PC-3 (cell line): ENCODE measurements at regions not wholly inside any gene's neighbourhood (a gene's known extent, or its start where the extent isn't known, plus 50 kb on each side); places are given as distances from the start of the nearest gene placed in this dataset.

Experiments
- ATAC-seq: fragments of 200-7000 bp; cut with Tn5 transposase; 2 replicates; pipeline ENCODE4 v1.9.1; 2020; ENCODE audit warnings: mild to moderate bottlenecking, moderate library complexity
- BruUV-seq: library from RNA; stranded (reverse); fragments of 400-500 nt; replicated peaks from 2 replicates; lab custom pipeline; 2021; lab: Mats Ljungman, UMichigan
- CTCF ChIA-PET: fragments of 300-600 bp; sonication (Branson Sonifier 250); formaldehyde crosslinking; loops from one replicate; lab custom pipeline; 2022; ENCODE audit warnings: antibody characterized with exemption; lab: Charles Lee
- POLR2A ChIA-PET: fragments of 300-600 bp; sonication (Branson Sonifier 250); formaldehyde crosslinking; loops from one replicate; lab custom pipeline; 2022; ENCODE audit warnings: antibody characterized with exemption; ENCODE audit not compliant: unreplicated experiment; lab: Charles Lee
- DNase-seq: peaks from one replicate; pipeline ENCODE4 v3.0.0-alpha.2; 2015
- H2AFZ ChIP-seq: fragments of 300-600 bp; sonication (generic); 2 replicates; pipeline ENCODE4 v1.6.0; 2016; ENCODE audit warnings: antibody characterized with exemption, low read length
- H3F3A ChIP-seq: fragments of 300-600 bp; sonication (generic); one replicate; pipeline ENCODE4 v1.6.0; 2017; ENCODE audit warnings: antibody characterized with exemption, low read length, control low read depth, mild to moderate bottlenecking; ENCODE audit not compliant: unreplicated experiment
- H3K27ac ChIP-seq: fragments of 300-600 bp; sonication (generic); 2 replicates; pipeline ENCODE4 v1.5.1; 2016; ENCODE audit warnings: mild to moderate bottlenecking, low read length
- H3K27me3 ChIP-seq: fragments of 300-600 bp; sonication (generic); 2 replicates; pipeline ENCODE4 v1.6.1; 2016; ENCODE audit warnings: low read length, mixed read lengths
- H3K36me3 ChIP-seq: fragments of 300-600 bp; sonication (generic); 2 replicates; pipeline ENCODE4 v1.6.1; 2016; ENCODE audit warnings: low read depth, mixed run types, low read length, mixed read lengths
- H3K4me1 ChIP-seq: fragments of 300-600 bp; sonication (generic); 2 replicates; pipeline ENCODE4 v1.5.1; 2016; ENCODE audit warnings: low read length; ENCODE audit not compliant: insufficient read depth
- H3K4me2 ChIP-seq: fragments of 300-600 bp; sonication (generic); 2 replicates; pipeline ENCODE4 v1.6.0; 2016; ENCODE audit warnings: low read length
- H3K4me3 ChIP-seq: fragments of 300-600 bp; sonication (generic); 2 replicates; pipeline ENCODE4 v1.5.1; 2016; ENCODE audit warnings: mild to moderate bottlenecking, low read length, mixed read lengths
- H3K79me2 ChIP-seq: fragments of 300-600 bp; sonication (generic); 2 replicates; pipeline ENCODE4 v1.6.1; 2017; ENCODE audit warnings: low read length, mixed read lengths
- H3K9ac ChIP-seq: fragments of 300-600 bp; sonication (generic); 2 replicates; pipeline ENCODE4 v1.6.0; 2016; ENCODE audit warnings: mild to moderate bottlenecking, low read length
- H3K9me2 ChIP-seq: fragments of 300-600 bp; sonication (generic); replicated peaks from 2 replicates; pipeline ENCODE4 v1.6.1; 2016; ENCODE audit warnings: mixed run types, low read length, mixed read lengths
- H3K9me3 ChIP-seq: fragments of 300-600 bp; sonication (generic); 2 replicates; pipeline ENCODE4 v1.6.1; 2016; ENCODE audit warnings: low read length, mixed read lengths
- H4K20me1 ChIP-seq: fragments of 300-600 bp; sonication (generic); 2 replicates; pipeline ENCODE4 v1.6.1; 2016; ENCODE audit warnings: low read length, mixed read lengths
- EZH2 ChIP-seq: fragments of 300-600 bp; sonication (generic); IDR thresholded peaks from one replicate; pipeline ENCODE4 v1.6.1; 2017; ENCODE audit warnings: antibody characterized with exemption, mild to moderate bottlenecking, low read length; ENCODE audit not compliant: unreplicated experiment
- EZH2phosphoT487 ChIP-seq: fragments of 300-600 bp; sonication (generic); IDR thresholded peaks from 2 replicates; pipeline ENCODE4 v1.6.1; 2018; ENCODE audit warnings: mild to moderate bottlenecking, antibody characterized with exemption, low read length, borderline replicate concordance
- intact Hi-C: fragments of 100-400 bp; cut with micrococcal nuclease; formaldehyde crosslinking; loops from 2 replicates; pipeline ENCODE4 v1.9.0; 2023
- TF ChIP-seq, protein P1 (sequence below): fragments of 300-600 bp; sonication (generic); conservative IDR thresholded peaks from 2 replicates; pipeline ENCODE4 v1.5.1; 2017; ENCODE audit warnings: antibody characterized with exemption, low read depth, mild to moderate bottlenecking, low read length

DNA sequence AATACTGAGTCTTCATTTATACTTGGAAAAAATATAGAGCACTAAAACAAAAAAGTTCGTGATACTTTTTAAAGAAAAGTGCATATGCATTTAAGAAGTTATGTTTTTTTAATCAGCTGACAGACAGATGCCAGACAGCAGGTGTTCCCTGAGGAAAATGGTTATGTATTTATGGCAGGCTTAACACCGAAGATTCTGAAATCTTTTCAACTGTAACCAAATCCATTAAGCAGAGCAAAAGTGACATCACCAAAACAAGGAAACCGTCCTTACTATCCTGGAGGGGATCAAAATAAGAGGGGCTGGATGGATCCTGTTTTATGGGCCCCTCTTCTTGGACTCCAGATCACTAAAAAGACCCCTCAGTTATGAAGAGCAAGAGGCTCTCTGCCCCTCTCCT is 404.9 kb upstream of the ADAMTS16 start:
- Histone ChIP-seq H3K4me3 (no peak overlapping the region), H3K27ac (no peak overlapping the region), H3K9me2 (no peaks in the 10 kb centered on the region), H3K4me1 (no peaks in the 10 kb centered on the region), H3K27me3 (no peaks in the 10 kb centered on the region), H3F3A (no peaks in the 10 kb centered on the region), H2AFZ (no peak overlapping the region), H3K79me2 (no peaks in the 10 kb centered on the region), H3K36me3 (no peaks in the 10 kb centered on the region), H4K20me1 (no peaks in the 10 kb centered on the region), H3K9me3 (0 out of 2 replicates have a peak, but pooled peaks cover 7% of the 10 kb centered on the region), H3K9ac (no peak overlapping the region), H3K4me2 (no peak overlapping the region)
- no peak for DNase-seq
- intact Hi-C loops: no loop called here
- ChIA-PET POLR2A (no interaction called here), CTCF (no interaction called here)
- no TSS peak for BruUV-seq
- TF ChIP-seq, protein P1, sequence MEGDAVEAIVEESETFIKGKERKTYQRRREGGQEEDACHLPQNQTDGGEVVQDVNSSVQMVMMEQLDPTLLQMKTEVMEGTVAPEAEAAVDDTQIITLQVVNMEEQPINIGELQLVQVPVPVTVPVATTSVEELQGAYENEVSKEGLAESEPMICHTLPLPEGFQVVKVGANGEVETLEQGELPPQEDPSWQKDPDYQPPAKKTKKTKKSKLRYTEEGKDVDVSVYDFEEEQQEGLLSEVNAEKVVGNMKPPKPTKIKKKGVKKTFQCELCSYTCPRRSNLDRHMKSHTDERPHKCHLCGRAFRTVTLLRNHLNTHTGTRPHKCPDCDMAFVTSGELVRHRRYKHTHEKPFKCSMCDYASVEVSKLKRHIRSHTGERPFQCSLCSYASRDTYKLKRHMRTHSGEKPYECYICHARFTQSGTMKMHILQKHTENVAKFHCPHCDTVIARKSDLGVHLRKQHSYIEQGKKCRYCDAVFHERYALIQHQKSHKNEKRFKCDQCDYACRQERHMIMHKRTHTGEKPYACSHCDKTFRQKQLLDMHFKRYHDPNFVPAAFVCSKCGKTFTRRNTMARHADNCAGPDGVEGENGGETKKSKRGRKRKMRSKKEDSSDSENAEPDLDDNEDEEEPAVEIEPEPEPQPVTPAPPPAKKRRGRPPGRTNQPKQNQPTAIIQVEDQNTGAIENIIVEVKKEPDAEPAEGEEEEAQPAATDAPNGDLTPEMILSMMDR: no peak
- no peak for TF ChIP-seq EZH2
- no peak for TF ChIP-seq EZH2phosphoT487
- no peak for ATAC-seq

DNA sequence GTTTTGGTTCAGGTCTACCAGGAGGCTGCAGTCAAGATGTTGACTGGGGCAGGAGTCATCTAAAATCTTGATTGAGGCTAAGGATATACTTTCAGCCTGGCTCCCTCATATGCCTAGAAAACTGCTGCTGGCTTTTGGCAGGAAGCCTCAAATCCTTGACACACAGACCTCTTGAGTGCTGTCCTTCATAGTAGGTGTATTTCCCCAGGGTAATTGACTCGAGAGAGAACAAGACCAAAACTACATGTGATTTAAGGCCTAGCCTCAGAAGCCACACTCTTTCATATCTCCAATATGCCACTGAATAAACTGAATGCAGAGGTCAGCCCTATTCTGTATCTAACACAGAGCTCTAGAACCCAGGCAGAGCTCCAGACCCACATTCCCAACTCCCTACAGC is 402.3 kb upstream of the ADAMTS16 start:
- no peaks in the 10 kb centered on the region for H3K36me3 ChIP-seq
- H4K20me1 ChIP-seq: no peaks in the 10 kb centered on the region
- no peak for ATAC-seq
- no peak overlapping the region for H3K4me3 ChIP-seq
- intact Hi-C loops: no loop called here
- H3K9ac ChIP-seq: no peak overlapping the region
- CTCF ChIA-PET: no interaction called here
- H3K4me1 ChIP-seq: no peaks in the 10 kb centered on the region
- H3K4me2 ChIP-seq: no peak overlapping the region
- POLR2A ChIA-PET: no interaction called here
- H3K27me3 ChIP-seq: no peaks in the 10 kb centered on the region
- TF ChIP-seq EZH2phosphoT487 (no peak), EZH2 (no peak)
- TF ChIP-seq, protein P1: no peak
- no peaks in the 10 kb centered on the region for H3K79me2 ChIP-seq
- no peak for DNase-seq
- no peaks in the 10 kb centered on the region for H3K9me2 ChIP-seq
- 0 out of 2 replicates have a peak, but pooled peaks cover 7% of the 10 kb centered on the region for H3K9me3 ChIP-seq
- no TSS peak for BruUV-seq
- H2AFZ ChIP-seq: no peak overlapping the region
- H3K27ac ChIP-seq: no peak overlapping the region
- H3F3A ChIP-seq: no peaks in the 10 kb centered on the region

DNA sequence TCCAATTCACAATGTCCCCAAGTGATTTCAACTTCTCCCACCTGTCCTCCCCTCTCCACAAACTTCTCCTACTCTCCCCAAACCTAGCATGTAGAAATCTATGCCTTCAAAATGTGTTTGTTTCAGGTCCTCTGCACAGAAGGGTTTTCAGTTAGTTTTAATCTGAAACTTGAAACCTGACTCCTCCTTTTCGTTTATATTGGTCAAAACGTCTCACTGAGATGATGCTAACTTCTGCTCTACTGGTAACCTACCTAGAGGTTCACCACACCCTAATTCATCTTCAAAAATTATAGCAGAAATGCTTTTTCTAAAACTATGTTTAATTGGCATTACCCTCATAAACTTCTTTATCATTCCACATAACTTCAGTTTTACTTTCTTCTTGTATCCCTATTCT is 401.8 kb upstream of the ADAMTS16 start:
- ATAC-seq (no peak), DNase-seq (no peak)
- Histone ChIP-seq H3K4me2 (no peak overlapping the region), H3K36me3 (no peaks in the 10 kb centered on the region), H3K4me1 (no peaks in the 10 kb centered on the region), H3K9me3 (0 out of 2 replicates have a peak, but pooled peaks cover 7% of the 10 kb centered on the region), H4K20me1 (no peaks in the 10 kb centered on the region), H3K9ac (no peak overlapping the region), H3K27me3 (no peaks in the 10 kb centered on the region), H3K79me2 (no peaks in the 10 kb centered on the region), H3F3A (no peaks in the 10 kb centered on the region), H3K27ac (no peak overlapping the region), H2AFZ (no peak overlapping the region), H3K4me3 (no peak overlapping the region), H3K9me2 (no peaks in the 10 kb centered on the region)
- ChIA-PET POLR2A (no interaction called here), CTCF (no interaction called here)
- BruUV-seq: no TSS peak
- TF ChIP-seq EZH2 (no peak), EZH2phosphoT487 (no peak)
- TF ChIP-seq, protein P1: no peak
- intact Hi-C loops: no loop called here
